Esophagus muscularis mucosa (tissue), 4 donors: ENCODE measurements at regions not wholly inside any gene's neighbourhood (a gene's known extent, or its start where the extent isn't known, plus 50 kb on each side); places are given as distances from the start of the nearest gene placed in this dataset.

ENCODE experiments used
- DNase-seq: peaks from one replicate; pipeline ENCODE4 v3.0.0-alpha.2; 2017; ENCODE audit errors: extremely low spot score
- H3K27ac ChIP-seq, 4 donors: fragments of 200-600 bp; sonication (generic); replicated peaks in 1 of 4; 1 replicate in 3 of 4; 2 replicates in 1 of 4; pipeline ENCODE4 v1.5.1; 2016 to 2019; ENCODE audit warnings: mild to moderate bottlenecking in 1 of 4
- H3K27me3 ChIP-seq, 4 donors: fragments of 200-600 bp; sonication (generic); one replicate each; pipeline versions ENCODE4 v1.5.1 to v1.6.0; 2016 to 2019
- H3K36me3 ChIP-seq, 4 donors: fragments of 200-600 bp; sonication (generic); one replicate each; pipeline ENCODE4 v1.5.1; 2016 to 2019
- H3K4me1 ChIP-seq, 4 donors: fragments of 200-600 bp; sonication (generic); one replicate each; pipeline ENCODE4 v1.5.1; 2016 to 2019
- H3K4me3 ChIP-seq, 4 donors: fragments of 200-600 bp; sonication (generic); 1 replicate in 2 of 4; 2 replicates in 2 of 4; pipeline ENCODE4 v1.5.1; 2016 to 2019; ENCODE audit warnings: mild to moderate bottlenecking in 4 of 4, moderate library complexity in 1 of 4
- H3K9me3 ChIP-seq, 4 donors: fragments of 200-600 bp; sonication (generic); 1 replicate in 3 of 4; 2 replicates in 1 of 4; pipeline ENCODE4 v1.5.1; 2016 to 2019
- CTCF ChIP-seq, 3 experiments: fragments of 200-600 bp in 2 of 3; fragments of 450-650 bp in 1 of 3; sonication (generic) in 2 of 3; IDR thresholded peaks; one replicate each; pipeline ENCODE4 v1.5.1; 2017 to 2019; ENCODE audit warnings: antibody characterized with exemption in 3 of 3, mild to moderate bottlenecking in 2 of 3, moderate library complexity in 1 of 3
- EP300 ChIP-seq: sonication (generic); formaldehyde crosslinking; IDR thresholded peaks from one replicate; pipeline ENCODE4 v1.6.1; 2017; ENCODE audit warnings: antibody characterized with exemption
- POLR2A ChIP-seq: fragments of 450-650 bp; IDR thresholded peaks from one replicate; pipeline ENCODE4 v1.6.1; 2017; ENCODE audit warnings: antibody characterized with exemption, moderate library complexity, mild to moderate bottlenecking, low read depth
- POLR2AphosphoS5 ChIP-seq, 2 donors: sonication (generic); formaldehyde crosslinking; IDR thresholded peaks; one replicate each; pipeline ENCODE4 v1.6.1; 2017; ENCODE audit warnings: antibody characterized with exemption in 2 of 2
- WGBS: methylation state at CpG from one replicate; pipeline ENCODE4 v1.1.5; 2018; 5-methylcytosine and 5-hydroxymethylcytosine counted together
- intact Hi-C: fragments of 100-400 bp; cut with DNase I; formaldehyde crosslinking; loops from one replicate; pipeline ENCODE4 v1.15.1; 2023

DNA sequence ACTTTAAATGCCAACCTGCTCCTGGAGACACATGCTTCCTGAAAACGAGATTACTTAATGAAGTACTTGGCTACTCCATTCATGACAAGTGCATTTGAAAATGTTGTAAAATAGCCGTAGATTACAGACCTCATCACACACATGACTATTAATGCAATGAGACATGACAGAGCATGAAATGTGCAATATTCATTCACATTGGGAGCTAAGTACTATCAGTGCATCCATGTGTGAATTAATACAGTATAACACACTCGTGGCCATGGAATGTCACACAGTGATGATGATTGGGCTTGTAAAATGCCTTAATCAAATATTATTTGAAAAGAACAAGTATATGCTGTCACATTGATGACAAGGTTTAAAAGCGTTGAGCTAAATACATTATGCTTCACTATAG lies 407.0 kb downstream of the AMY1C start:
- Histone ChIP-seq H3K4me1 (no peaks in the 10 kb centered on the region), H3K4me3 (no peak overlapping the region), H3K9me3 (peaks cover 0 to 3% (median 0%) of the 10 kb centered on the region in 4 donors), H3K27ac (no peak overlapping the region), H3K36me3 (no peaks in the 10 kb centered on the region), H3K27me3 (no peaks in the 10 kb centered on the region)
- TF ChIP-seq CTCF (IDR thresholded peaks at IDR 0.05) (no peak), EP300 (no peak), POLR2A (no peak), POLR2AphosphoS5 (IDR thresholded peaks at IDR 0.05) (no peak)
- intact Hi-C loops = no loop called here
- 79% methylated on average over 4 of the region's 4 CpGs for WGBS
- DNase-seq = no peak

DNA sequence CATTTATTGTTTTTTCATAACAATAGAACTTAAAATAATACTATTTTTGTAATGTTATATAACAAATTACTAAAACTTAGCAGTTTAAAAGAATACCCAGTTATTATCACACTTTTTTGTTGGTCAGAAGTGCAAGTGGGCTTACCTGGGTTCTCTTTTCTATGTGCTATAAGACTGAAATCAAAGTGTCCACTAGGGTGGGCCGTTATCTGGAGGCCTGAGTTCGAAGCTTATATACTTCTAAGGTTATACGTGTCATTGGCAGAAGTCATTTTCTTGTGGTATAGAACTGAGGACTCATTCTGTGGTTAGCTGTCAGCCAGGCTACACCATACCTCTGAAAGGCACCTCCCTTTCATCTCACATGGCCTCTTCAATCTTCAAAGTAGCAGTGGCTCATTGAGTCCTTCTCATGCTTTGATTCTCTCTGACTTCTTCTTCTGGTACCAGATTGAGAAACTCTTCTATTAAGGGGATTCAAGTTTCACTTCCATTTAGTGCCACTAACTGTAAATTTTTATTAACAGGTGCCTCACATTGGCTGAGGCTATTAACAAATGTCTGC lies 414.3 kb downstream of the AMY1C start:
- 71% methylated on average over 3 of the region's 3 CpGs for WGBS
- no peak for TF ChIP-seq CTCF (IDR thresholded peaks at IDR 0.05)
- TF ChIP-seq EP300 = no peak
- no peak for TF ChIP-seq POLR2A
- no peak for TF ChIP-seq POLR2AphosphoS5 (IDR thresholded peaks at IDR 0.05)
- Histone ChIP-seq H3K4me1 (no peaks in the 10 kb centered on the region), H3K27ac (no peak overlapping the region), H3K4me3 (no peak overlapping the region), H3K36me3 (no peaks in the 10 kb centered on the region), H3K27me3 (no peaks in the 10 kb centered on the region), H3K9me3 (no peaks in the 10 kb centered on the region)
- intact Hi-C loops = no loop called here
- DNase-seq = no peak

- Histone ChIP-seq H3K4me1 (no peaks in the 10 kb centered on the region), H3K9me3 (peaks cover 0 to 5% (median 0%) of the 10 kb centered on the region in 4 donors), H3K27ac (no peak overlapping the region), H3K4me3 (no peak overlapping the region), H3K36me3 (no peaks in the 10 kb centered on the region), H3K27me3 (no peaks in the 10 kb centered on the region)
- TF ChIP-seq POLR2AphosphoS5 (IDR thresholded peaks at IDR 0.05) (no peak), POLR2A (no peak), EP300 (no peak), CTCF (IDR thresholded peaks at IDR 0.05) (no peak)
- no peak for DNase-seq
- intact Hi-C loops = no loop called here
- 100% methylated on average over 2 of the region's 25 CpGs for WGBS
These were observed 422.6 kb downstream of the AMY1C start for GRCh38 chr1:104172243-104172681.

GRCh38 chr1:104182251-104182650 lies 432.6 kb downstream of the AMY1C start:
- Histone ChIP-seq H3K4me3 (no peak overlapping the region), H3K27me3 (no peaks in the 10 kb centered on the region), H3K4me1 (no peaks in the 10 kb centered on the region), H3K27ac (no peak overlapping the region), H3K9me3 (no peaks in the 10 kb centered on the region), H3K36me3 (no peaks in the 10 kb centered on the region)
- intact Hi-C loops = no loop called here
- TF ChIP-seq CTCF (IDR thresholded peaks at IDR 0.05) (no peak), POLR2AphosphoS5 (IDR thresholded peaks at IDR 0.05) (no peak), POLR2A (no peak), EP300 (no peak)
- WGBS = 26% methylated on average over 3 of the region's 3 CpGs
- DNase-seq = no peak

DNA sequence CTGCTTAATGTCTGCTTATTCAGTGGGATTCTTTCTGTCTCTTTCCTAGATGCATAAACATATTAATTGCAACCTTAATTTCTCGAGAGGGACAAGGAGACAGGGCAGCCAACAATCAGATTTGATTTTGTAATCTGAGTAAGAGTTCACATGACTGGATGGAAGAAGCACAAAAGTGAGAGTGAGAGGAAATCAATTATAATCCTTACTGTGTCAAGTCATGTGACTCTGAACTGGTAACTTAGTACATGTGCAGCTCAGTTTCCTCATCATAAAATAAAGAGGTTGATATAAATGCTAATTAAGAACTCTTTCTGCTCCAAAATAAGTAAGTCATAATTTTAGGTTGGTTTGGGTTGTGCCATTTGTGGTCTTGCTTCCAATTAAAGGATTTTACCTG lies 439.5 kb downstream of the AMY1C start:
- 68% methylated on average over 1 of the region's 1 CpG for WGBS
- no peak overlapping the region for H3K4me3 ChIP-seq
- no peaks in the 10 kb centered on the region for H3K36me3 ChIP-seq
- no peaks in the 10 kb centered on the region for H3K9me3 ChIP-seq
- TF ChIP-seq CTCF (IDR thresholded peaks at IDR 0.05) (no peak), EP300 (no peak), POLR2A (no peak)
- no peaks in the 10 kb centered on the region for H3K4me1 ChIP-seq
- intact Hi-C loops = no loop called here
- H3K27me3 ChIP-seq = no peaks in the 10 kb centered on the region
- DNase-seq = no peak
- no peak overlapping the region for H3K27ac ChIP-seq
